Stimulated activated memory B cell treated with anti-CD40 and anti-IgM and Interleukin-4, amounts not matched to agents 10 μg/mL and 1 μg/mL and 100 μg/mL, for 72 hours (primary cell): ENCODE measurements at regions not wholly inside any gene's neighbourhood (a gene's known extent, or its start where the extent isn't known, plus 50 kb on each side); places are given as distances from the start of the nearest gene placed in this dataset.

ENCODE experiments used
- ATAC-seq: fragments of 150-1000 bp; cut with Tn5 transposase; 2 replicates; pipeline ENCODE4 v1.10.0; 2021
- H3K27ac Mint-ChIP-seq: one replicate; pipeline ENCODE4 v1.8.0; 2022; ENCODE audit warnings: mild to moderate bottlenecking, mixed read lengths
- H3K27me3 Mint-ChIP-seq: one replicate; pipeline ENCODE4 v1.8.0; 2022; ENCODE audit warnings: mixed read lengths
- H3K36me3 Mint-ChIP-seq: one replicate; pipeline ENCODE4 v1.8.0; 2022; ENCODE audit warnings: mixed read lengths
- H3K4me1 Mint-ChIP-seq: one replicate; pipeline ENCODE4 v1.8.0; 2022; ENCODE audit warnings: mixed read lengths
- H3K4me3 Mint-ChIP-seq: one replicate; pipeline ENCODE4 v1.8.0; 2022; ENCODE audit warnings: mild to moderate bottlenecking, moderate library complexity, mixed read lengths
- H3K9me3 Mint-ChIP-seq: one replicate; pipeline ENCODE4 v1.8.0; 2022; ENCODE audit warnings: mixed read lengths

- Mint-ChIP-seq H3K4me1 (no peaks in the 10 kb centered on the region), H3K27me3 (no peaks in the 10 kb centered on the region), H3K36me3 (peaks cover 5% of the 10 kb centered on the region), H3K9me3 (peaks cover 26% of the 10 kb centered on the region), H3K4me3 (no peak overlapping the region), H3K27ac (no peak overlapping the region)
- no peak for ATAC-seq
Observed at GRCh38 chr5:145375521-145375920, 459.6 kb downstream of the PRELID2 start.

DNA sequence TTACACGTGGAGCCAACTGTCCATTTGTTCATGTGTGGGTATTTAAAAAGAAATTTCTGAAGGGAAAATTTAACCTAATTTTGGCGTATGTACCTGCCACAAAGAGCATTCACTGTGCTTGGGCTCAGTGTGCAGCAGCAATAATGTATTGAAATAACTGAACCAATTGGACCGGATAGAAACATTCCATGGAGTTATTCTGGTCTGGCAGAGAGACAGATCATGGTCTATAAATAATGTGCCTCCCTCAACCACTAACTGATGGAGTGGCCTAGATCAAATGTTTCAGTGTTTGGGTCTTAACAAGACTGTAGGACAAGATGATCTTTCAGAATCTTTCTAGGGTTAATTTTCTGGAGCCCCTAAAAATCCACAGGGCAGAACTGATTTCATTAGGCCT, 469.7 kb downstream of the PRELID2 start:
- ATAC-seq, result no peak
- H3K4me1 Mint-ChIP-seq, result no peaks in the 10 kb centered on the region
- no peak overlapping the region for H3K4me3 Mint-ChIP-seq
- H3K27ac Mint-ChIP-seq, result no peak overlapping the region
- H3K27me3 Mint-ChIP-seq, result no peaks in the 10 kb centered on the region
- no peaks in the 10 kb centered on the region for H3K36me3 Mint-ChIP-seq
- peaks cover 8% of the 10 kb centered on the region for H3K9me3 Mint-ChIP-seq

- Mint-ChIP-seq H3K27ac (no peak overlapping the region), H3K4me3 (no peak overlapping the region), H3K9me3 (peaks cover 7% of the 10 kb centered on the region), H3K4me1 (no peaks in the 10 kb centered on the region), H3K36me3 (no peaks in the 10 kb centered on the region), H3K27me3 (no peaks in the 10 kb centered on the region)
- ATAC-seq, result no peak
Observed at GRCh38 chr5:145362266-145362665, 472.9 kb downstream of the PRELID2 start.

DNA sequence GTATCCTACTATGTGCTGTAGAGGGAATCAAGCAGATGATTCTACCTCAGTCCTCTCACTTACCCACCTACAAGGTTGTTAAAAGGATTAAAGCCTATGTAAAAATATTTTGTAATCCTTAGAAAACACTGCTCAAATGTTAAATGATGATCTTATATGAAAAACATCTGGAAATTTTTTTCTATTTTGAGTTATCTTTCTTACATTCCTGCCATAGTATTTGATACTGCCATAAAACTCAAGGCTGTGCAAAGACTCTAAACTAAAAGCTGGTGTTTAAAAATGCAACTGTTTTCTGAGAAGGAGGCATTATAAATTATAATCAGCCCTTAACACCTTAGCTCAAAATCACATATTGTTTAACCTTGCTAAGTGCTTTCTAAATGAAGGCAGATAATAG, 474.2 kb downstream of the PRELID2 start:
- no peaks in the 10 kb centered on the region for H3K36me3 Mint-ChIP-seq
- no peaks in the 10 kb centered on the region for H3K4me1 Mint-ChIP-seq
- no peaks in the 10 kb centered on the region for H3K27me3 Mint-ChIP-seq
- ATAC-seq, result no peak
- H3K4me3 Mint-ChIP-seq, result no peak overlapping the region
- H3K27ac Mint-ChIP-seq, result no peak overlapping the region
- peaks cover 6% of the 10 kb centered on the region for H3K9me3 Mint-ChIP-seq

DNA sequence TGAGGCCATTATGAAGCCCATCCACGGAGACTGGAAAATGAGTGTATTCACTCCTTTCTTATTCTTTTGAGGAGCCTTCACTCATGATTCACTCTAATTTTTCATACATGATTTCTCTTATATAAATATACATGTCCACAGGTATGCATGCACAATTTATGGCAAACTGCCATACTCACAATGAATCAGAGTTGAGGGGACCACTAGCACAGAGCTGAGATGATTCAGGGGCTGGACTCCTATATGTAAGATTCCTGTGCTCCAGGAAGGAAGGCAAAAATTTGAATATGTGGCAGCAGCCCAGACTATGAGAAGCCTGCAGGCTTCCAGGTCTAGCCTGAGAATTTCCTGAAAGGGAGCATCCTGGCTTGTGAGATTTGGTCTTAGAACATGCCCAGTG, 484.6 kb downstream of the PRELID2 start:
- Mint-ChIP-seq H3K4me1 (no peaks in the 10 kb centered on the region), H3K9me3 (no peaks in the 10 kb centered on the region), H3K27ac (no peak overlapping the region), H3K4me3 (no peak overlapping the region), H3K27me3 (no peaks in the 10 kb centered on the region), H3K36me3 (no peaks in the 10 kb centered on the region)
- ATAC-seq, result no peak

GRCh38 chr5:145347026-145347616, 488.0 kb downstream of the PRELID2 start:
- H3K9me3 Mint-ChIP-seq, result peaks cover 1% of the 10 kb centered on the region
- H3K4me1 Mint-ChIP-seq, result no peaks in the 10 kb centered on the region
- H3K27me3 Mint-ChIP-seq, result no peaks in the 10 kb centered on the region
- no peaks in the 10 kb centered on the region for H3K36me3 Mint-ChIP-seq
- H3K27ac Mint-ChIP-seq, result no peak overlapping the region
- no peak overlapping the region for H3K4me3 Mint-ChIP-seq
- no peak for ATAC-seq

- no peak for ATAC-seq
- Mint-ChIP-seq H3K27me3 (no peaks in the 10 kb centered on the region), H3K4me3 (no peak overlapping the region), H3K4me1 (no peaks in the 10 kb centered on the region), H3K9me3 (peaks cover 2% of the 10 kb centered on the region), H3K27ac (no peak overlapping the region), H3K36me3 (no peaks in the 10 kb centered on the region)
Observed at GRCh38 chr5:145345511-145346287, 489.4 kb downstream of the PRELID2 start.

DNA sequence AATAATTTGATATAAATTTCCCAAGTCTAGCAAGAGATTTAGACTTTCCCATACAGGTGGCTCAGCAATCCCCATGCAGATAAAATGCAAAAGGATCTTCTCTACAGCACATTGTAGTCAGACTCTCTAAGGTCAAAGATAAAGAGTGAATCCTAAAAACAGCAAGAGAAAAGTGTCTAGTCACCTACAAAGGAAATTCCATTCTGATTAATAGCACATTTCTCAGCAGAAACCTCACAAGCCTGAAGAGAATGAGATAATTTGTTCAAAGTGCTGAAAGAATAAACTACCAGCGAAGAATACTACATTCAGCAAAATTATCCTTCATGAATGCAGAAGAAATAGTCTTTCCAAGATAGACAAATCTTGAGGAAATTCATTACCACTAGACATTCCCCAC, 493.3 kb downstream of the PRELID2 start:
- Mint-ChIP-seq H3K4me1 (no peaks in the 10 kb centered on the region), H3K27me3 (no peaks in the 10 kb centered on the region), H3K36me3 (no peaks in the 10 kb centered on the region), H3K4me3 (no peak overlapping the region), H3K9me3 (peaks cover 2% of the 10 kb centered on the region), H3K27ac (no peak overlapping the region)
- ATAC-seq, result no peak

- no peaks in the 10 kb centered on the region for H3K36me3 Mint-ChIP-seq
- H3K27me3 Mint-ChIP-seq, result no peaks in the 10 kb centered on the region
- ATAC-seq, result no peak
- no peaks in the 10 kb centered on the region for H3K4me1 Mint-ChIP-seq
- no peak overlapping the region for H3K4me3 Mint-ChIP-seq
- peaks cover 7% of the 10 kb centered on the region for H3K9me3 Mint-ChIP-seq
- H3K27ac Mint-ChIP-seq, result no peak overlapping the region
Observed at GRCh38 chr5:145340099-145340498, 495.0 kb downstream of the PRELID2 start.

- Mint-ChIP-seq H3K9me3 (peaks cover 5% of the 10 kb centered on the region), H3K27me3 (no peaks in the 10 kb centered on the region), H3K27ac (no peak overlapping the region), H3K4me1 (no peaks in the 10 kb centered on the region), H3K4me3 (no peak overlapping the region), H3K36me3 (no peaks in the 10 kb centered on the region)
- ATAC-seq, result no peak
Observed at GRCh38 chr5:145324767-145325479, 510.2 kb downstream of the PRELID2 start.

DNA sequence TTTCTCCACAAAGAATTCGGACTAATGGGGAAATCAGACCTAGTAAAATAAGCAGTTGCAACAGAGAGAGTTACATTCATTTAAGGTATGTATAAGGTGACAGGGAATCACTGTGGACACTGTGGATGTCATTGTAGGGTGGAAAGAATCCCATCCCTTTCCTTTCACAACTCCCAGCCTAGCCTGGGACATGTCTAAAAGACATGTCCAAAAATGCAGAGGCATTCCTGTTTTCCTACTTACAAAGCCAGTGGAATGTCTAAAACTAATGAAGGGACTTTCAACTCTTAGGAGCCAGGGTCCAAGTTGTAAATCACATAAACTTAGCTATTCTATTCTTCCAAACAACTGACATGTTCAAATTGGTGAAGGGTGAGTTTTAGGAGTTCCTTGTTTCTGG, 511.0 kb downstream of the PRELID2 start:
- Mint-ChIP-seq H3K4me1 (no peaks in the 10 kb centered on the region), H3K36me3 (no peaks in the 10 kb centered on the region), H3K27ac (no peak overlapping the region), H3K4me3 (no peak overlapping the region), H3K27me3 (no peaks in the 10 kb centered on the region), H3K9me3 (no peaks in the 10 kb centered on the region)
- ATAC-seq, result no peak

- H3K27ac Mint-ChIP-seq, result no peak overlapping the region
- no peak overlapping the region for H3K4me3 Mint-ChIP-seq
- no peaks in the 10 kb centered on the region for H3K4me1 Mint-ChIP-seq
- peaks cover 3% of the 10 kb centered on the region for H3K9me3 Mint-ChIP-seq
- no peaks in the 10 kb centered on the region for H3K27me3 Mint-ChIP-seq
- H3K36me3 Mint-ChIP-seq, result no peaks in the 10 kb centered on the region
- ATAC-seq, result no peak
Observed at GRCh38 chr5:145316282-145316681, 518.9 kb downstream of the PRELID2 start.

GRCh38 chr5:145307866-145308382, 527.2 kb downstream of the PRELID2 start:
- peaks cover 3% of the 10 kb centered on the region for H3K9me3 Mint-ChIP-seq
- no peaks in the 10 kb centered on the region for H3K27me3 Mint-ChIP-seq
- H3K36me3 Mint-ChIP-seq, result no peaks in the 10 kb centered on the region
- ATAC-seq, result no peak
- no peak overlapping the region for H3K27ac Mint-ChIP-seq
- H3K4me1 Mint-ChIP-seq, result no peaks in the 10 kb centered on the region
- H3K4me3 Mint-ChIP-seq, result no peak overlapping the region

DNA sequence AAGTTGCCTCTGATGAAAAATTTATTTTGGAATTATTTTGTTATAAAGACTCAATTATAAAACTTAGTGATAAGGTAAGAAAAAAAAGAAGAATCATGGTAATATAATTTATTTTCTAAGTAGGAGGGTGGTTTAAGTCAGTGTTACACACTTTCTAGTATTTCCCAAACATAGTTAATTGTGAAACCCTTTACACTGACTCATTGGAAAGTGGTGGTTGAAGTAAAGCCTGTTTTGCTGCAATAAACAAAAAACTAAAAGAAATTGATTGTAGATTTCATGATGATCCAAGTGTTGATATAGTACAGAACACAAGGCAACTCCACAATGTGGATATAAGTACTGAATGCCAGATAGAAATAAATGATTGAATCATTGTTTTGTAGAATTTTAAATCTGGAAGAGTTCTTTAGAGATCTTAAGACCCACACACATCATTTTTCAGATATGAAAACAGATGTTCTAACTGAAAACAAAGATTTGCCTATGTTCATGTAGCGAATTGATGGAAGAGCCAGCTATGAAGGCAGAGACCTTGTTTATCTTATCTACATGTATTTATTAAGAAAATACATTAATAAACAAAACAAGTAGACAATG, 539.8 kb downstream of the PRELID2 start:
- H3K4me1 Mint-ChIP-seq, result no peaks in the 10 kb centered on the region
- H3K27ac Mint-ChIP-seq, result no peak overlapping the region
- no peak for ATAC-seq
- H3K36me3 Mint-ChIP-seq, result no peaks in the 10 kb centered on the region
- no peaks in the 10 kb centered on the region for H3K27me3 Mint-ChIP-seq
- H3K9me3 Mint-ChIP-seq, result peaks cover 3% of the 10 kb centered on the region
- H3K4me3 Mint-ChIP-seq, result no peak overlapping the region

DNA sequence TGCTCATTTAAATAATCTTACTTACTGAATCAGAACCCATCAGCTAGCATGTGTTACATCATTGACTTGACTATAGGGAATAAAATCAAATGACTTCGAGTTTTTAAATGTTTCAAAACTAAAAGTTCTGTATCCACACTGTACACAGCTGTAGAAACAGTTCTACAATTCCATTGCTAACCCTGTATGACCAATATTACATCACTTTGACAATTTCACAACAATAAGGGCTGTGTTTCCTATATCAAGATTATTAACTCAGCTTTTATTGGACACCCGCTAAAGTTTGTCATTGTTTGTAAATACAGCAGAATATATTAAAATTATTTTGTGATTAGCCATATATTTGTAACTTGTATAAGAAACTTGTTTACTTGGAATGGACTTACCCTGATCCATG, 540.8 kb downstream of the PRELID2 start:
- Mint-ChIP-seq H3K36me3 (no peaks in the 10 kb centered on the region), H3K27ac (no peak overlapping the region), H3K4me1 (no peaks in the 10 kb centered on the region), H3K27me3 (no peaks in the 10 kb centered on the region), H3K9me3 (peaks cover 3% of the 10 kb centered on the region), H3K4me3 (no peak overlapping the region)
- ATAC-seq, result no peak
